ENCODE measurements at regions not wholly inside any gene's neighbourhood (a gene's known extent, or its start where the extent isn't known, plus 50 kb on each side); places are given as distances from the start of the nearest gene placed in this dataset.

GRCh38 chr4:27629532-27630225 lies 769.0 kb downstream of the STIM2 start:
- no CpG with 5 or more reads among the region's 7 CpGs for WGBS (ENCODE audit: extremely low coverage, insufficient coverage, low lambda C conversion rate)
- H3K79me1 ChIP-seq (ENCODE audit: low read length), result no peaks in the 10 kb centered on the region

DNA sequence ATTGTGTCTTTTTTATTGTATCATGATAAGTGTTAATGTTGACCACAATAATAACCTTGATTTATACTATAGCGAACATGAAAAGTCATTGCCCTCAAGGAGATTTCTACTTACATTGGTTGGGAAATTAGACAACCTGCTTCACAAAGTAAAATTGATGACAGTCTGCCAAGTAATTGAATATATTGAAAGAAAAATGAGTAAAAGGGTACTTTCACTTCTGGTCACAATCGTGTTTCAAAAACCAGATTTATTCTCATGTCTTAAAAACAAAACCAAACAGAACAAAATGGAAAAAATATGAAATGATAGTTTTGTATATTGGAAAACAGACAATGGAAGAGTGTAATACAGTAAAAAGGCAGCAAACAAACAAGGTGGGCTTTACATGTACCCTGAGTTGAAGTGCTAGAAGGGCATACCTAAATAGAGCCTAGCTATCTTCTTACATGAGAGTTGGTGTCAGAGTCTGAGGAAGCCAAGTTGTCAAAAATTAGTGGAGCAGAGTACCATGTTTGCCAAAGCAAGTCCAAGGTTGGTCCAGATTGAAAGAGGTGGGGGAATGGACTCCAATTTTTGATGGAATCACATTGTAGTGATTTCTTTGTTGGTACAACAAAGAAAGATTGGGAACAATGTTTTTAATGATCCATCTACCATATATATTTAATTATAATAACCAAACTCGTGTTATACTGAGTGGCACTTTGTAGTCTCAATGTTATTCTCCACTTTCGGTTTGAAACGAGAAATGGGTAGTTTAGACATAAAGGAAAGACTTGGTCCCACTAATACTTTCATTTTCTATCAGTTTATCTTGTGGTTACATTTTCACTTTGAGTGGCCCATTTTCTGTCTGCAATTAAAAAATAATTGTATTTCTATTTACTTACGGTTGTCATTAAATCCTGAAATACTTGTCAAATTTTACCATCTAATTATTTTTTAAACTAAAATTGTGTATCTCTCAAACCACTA lies 775.6 kb downstream of the STIM2 start:
- Histone ChIP-seq H3K56ac (ENCODE audit: low read length) (no peak overlapping the region), H2BK120ac (ENCODE audit: low read depth, low read length) (no peak overlapping the region), H2BK5ac (ENCODE audit: low read length) (no peak overlapping the region), H3K4me3 (ENCODE audit: low read length) (no peak overlapping the region), H3K79me2 (ENCODE audit: control insufficient read depth, insufficient read depth, low read length) (no peaks in the 10 kb centered on the region), H2AK5ac (ENCODE audit: low read length) (no peak overlapping the region), H3K4ac (ENCODE audit: low read depth, low read length) (no peak overlapping the region), H4K8ac (ENCODE audit: low read depth, low read length) (no peak overlapping the region), H3K27ac (ENCODE audit: low read depth, low read length) (no peak overlapping the region), H3K27me3 (ENCODE audit: insufficient read depth, low read length, poor library complexity) (no peaks in the 10 kb centered on the region), H4K5ac (ENCODE audit: low read length) (no peak overlapping the region), H3K4me1 (ENCODE audit: control insufficient read depth, low read depth, low read length) (no peaks in the 10 kb centered on the region), H3K79me1 (ENCODE audit: low read length) (no peaks in the 10 kb centered on the region), H3K36me3 (ENCODE audit: control insufficient read depth, insufficient read depth, low read length) (no peaks in the 10 kb centered on the region), H2BK15ac (replicated peaks; ENCODE audit: low read depth) (no peak overlapping the region), H3K18ac (ENCODE audit: low read length) (no peak overlapping the region), H3K23ac (ENCODE audit: low read length) (no peak overlapping the region), H3K4me2 (ENCODE audit: low read length) (no peak overlapping the region), H3K9ac (ENCODE audit: low read length) (no peak overlapping the region)
- 100% methylated on average over 1 of the region's 6 CpGs for WGBS (ENCODE audit: extremely low coverage, insufficient coverage, low lambda C conversion rate)
- DNase-seq, result no peak

More at GRCh38 chr4:27629532-27630225, 769.0 kb downstream of the STIM2 start:
- H3K23ac ChIP-seq (ENCODE audit: low read length), result no peak overlapping the region
- H3K79me2 ChIP-seq (ENCODE audit: control insufficient read depth, insufficient read depth, low read length), result no peaks in the 10 kb centered on the region
- H3K4me1 ChIP-seq (ENCODE audit: control insufficient read depth, low read depth, low read length), result no peaks in the 10 kb centered on the region
- no peak overlapping the region for H4K8ac ChIP-seq (ENCODE audit: low read depth, low read length)
- no peak for DNase-seq
- H2BK5ac ChIP-seq (ENCODE audit: low read length), result no peak overlapping the region
- no peak overlapping the region for H4K5ac ChIP-seq (ENCODE audit: low read length)
- no peak overlapping the region for H3K18ac ChIP-seq (ENCODE audit: low read length)
- H3K36me3 ChIP-seq (ENCODE audit: control insufficient read depth, insufficient read depth, low read length), result no peaks in the 10 kb centered on the region
- H3K4me2 ChIP-seq (ENCODE audit: low read length), result no peak overlapping the region
- H3K27ac ChIP-seq (ENCODE audit: low read depth, low read length), result no peak overlapping the region
- no peak overlapping the region for H3K4me3 ChIP-seq (ENCODE audit: low read length)
- H3K56ac ChIP-seq (ENCODE audit: low read length), result no peak overlapping the region
- H2BK15ac ChIP-seq (replicated peaks; ENCODE audit: low read depth), result no peak overlapping the region
- H3K27me3 ChIP-seq (ENCODE audit: insufficient read depth, low read length, poor library complexity), result no peaks in the 10 kb centered on the region
- no peak overlapping the region for H3K9ac ChIP-seq (ENCODE audit: low read length)
- no peak overlapping the region for H2BK120ac ChIP-seq (ENCODE audit: low read depth, low read length)
- no peak overlapping the region for H3K4ac ChIP-seq (ENCODE audit: low read depth, low read length)
- no peak overlapping the region for H2AK5ac ChIP-seq (ENCODE audit: low read length)

- Histone ChIP-seq H3K79me2 (ENCODE audit: control insufficient read depth, insufficient read depth, low read length) (no peaks in the 10 kb centered on the region), H3K9ac (ENCODE audit: low read length) (no peak overlapping the region), H4K8ac (ENCODE audit: low read depth, low read length) (no peak overlapping the region), H3K79me1 (ENCODE audit: low read length) (no peaks in the 10 kb centered on the region), H3K4me1 (ENCODE audit: control insufficient read depth, low read depth, low read length) (no peaks in the 10 kb centered on the region), H3K4me2 (ENCODE audit: low read length) (no peak overlapping the region), H2BK15ac (replicated peaks; ENCODE audit: low read depth) (no peak overlapping the region), H3K18ac (ENCODE audit: low read length) (no peak overlapping the region), H3K27ac (ENCODE audit: low read depth, low read length) (no peak overlapping the region), H2BK120ac (ENCODE audit: low read depth, low read length) (no peak overlapping the region), H2AK5ac (ENCODE audit: low read length) (no peak overlapping the region), H3K56ac (ENCODE audit: low read length) (no peak overlapping the region), H3K4me3 (ENCODE audit: low read length) (no peak overlapping the region), H3K36me3 (ENCODE audit: control insufficient read depth, insufficient read depth, low read length) (no peaks in the 10 kb centered on the region), H2BK5ac (ENCODE audit: low read length) (no peak overlapping the region), H3K4ac (ENCODE audit: low read depth, low read length) (no peak overlapping the region), H4K5ac (ENCODE audit: low read length) (no peak overlapping the region), H3K27me3 (ENCODE audit: insufficient read depth, low read length, poor library complexity) (no peaks in the 10 kb centered on the region), H3K23ac (ENCODE audit: low read length) (no peak overlapping the region)
- WGBS (ENCODE audit: extremely low coverage, insufficient coverage, low lambda C conversion rate), result no CpG with 5 or more reads among the region's 2 CpGs
- DNase-seq, result peak; percentile 89
These were observed 777.7 kb downstream of the STIM2 start for GRCh38 chr4:27638163-27638915.

GRCh38 chr4:27643101-27643500 lies 782.5 kb downstream of the STIM2 start:
- Histone ChIP-seq H3K79me2 (ENCODE audit: control insufficient read depth, insufficient read depth, low read length) (no peaks in the 10 kb centered on the region), H3K56ac (ENCODE audit: low read length) (no peak overlapping the region), H2AK5ac (ENCODE audit: low read length) (no peak overlapping the region), H3K27ac (ENCODE audit: low read depth, low read length) (no peak overlapping the region), H4K8ac (ENCODE audit: low read depth, low read length) (no peak overlapping the region), H2BK120ac (ENCODE audit: low read depth, low read length) (no peak overlapping the region), H3K4me3 (ENCODE audit: low read length) (no peak overlapping the region), H3K27me3 (ENCODE audit: insufficient read depth, low read length, poor library complexity) (no peaks in the 10 kb centered on the region), H3K4ac (ENCODE audit: low read depth, low read length) (no peak overlapping the region), H3K18ac (ENCODE audit: low read length) (no peak overlapping the region), H3K23ac (ENCODE audit: low read length) (no peak overlapping the region), H2BK5ac (ENCODE audit: low read length) (no peak overlapping the region), H3K9ac (ENCODE audit: low read length) (no peak overlapping the region), H3K79me1 (ENCODE audit: low read length) (no peaks in the 10 kb centered on the region), H2BK15ac (replicated peaks; ENCODE audit: low read depth) (no peak overlapping the region), H3K4me2 (ENCODE audit: low read length) (no peak overlapping the region), H4K5ac (ENCODE audit: low read length) (no peak overlapping the region), H3K36me3 (ENCODE audit: control insufficient read depth, insufficient read depth, low read length) (no peaks in the 10 kb centered on the region), H3K4me1 (ENCODE audit: control insufficient read depth, low read depth, low read length) (no peaks in the 10 kb centered on the region)
- DNase-seq, result no peak

DNA sequence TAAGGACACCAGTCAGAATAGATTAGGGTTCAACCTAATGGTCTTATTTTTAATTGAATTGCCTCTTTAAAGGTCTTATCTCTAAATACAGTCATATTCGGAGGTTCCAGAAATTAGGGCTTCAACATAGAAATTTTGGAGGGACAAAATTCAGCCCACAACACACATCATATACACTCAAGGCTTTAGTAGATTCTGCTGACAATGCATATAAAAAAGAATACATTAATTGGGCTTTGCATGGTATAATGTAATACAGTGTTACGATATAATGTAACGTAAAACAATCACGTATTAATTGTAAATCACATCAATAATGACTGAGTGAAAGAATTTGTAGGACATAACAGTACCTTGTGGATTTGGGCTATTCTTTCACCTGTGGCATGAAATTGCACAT lies 787.8 kb downstream of the STIM2 start:
- no peak overlapping the region for H3K23ac ChIP-seq (ENCODE audit: low read length)
- H3K27me3 ChIP-seq (ENCODE audit: insufficient read depth, low read length, poor library complexity), result no peaks in the 10 kb centered on the region
- H2BK120ac ChIP-seq (ENCODE audit: low read depth, low read length), result no peak overlapping the region
- H4K8ac ChIP-seq (ENCODE audit: low read depth, low read length), result no peak overlapping the region
- no peaks in the 10 kb centered on the region for H3K36me3 ChIP-seq (ENCODE audit: control insufficient read depth, insufficient read depth, low read length)
- no peak overlapping the region for H3K4me3 ChIP-seq (ENCODE audit: low read length)
- H3K18ac ChIP-seq (ENCODE audit: low read length), result no peak overlapping the region
- H3K79me2 ChIP-seq (ENCODE audit: control insufficient read depth, insufficient read depth, low read length), result no peaks in the 10 kb centered on the region
- no peak overlapping the region for H2BK15ac ChIP-seq (replicated peaks; ENCODE audit: low read depth)
- H3K4ac ChIP-seq (ENCODE audit: low read depth, low read length), result no peak overlapping the region
- no CpG with 5 or more reads among the region's 4 CpGs for WGBS (ENCODE audit: extremely low coverage, insufficient coverage, low lambda C conversion rate)
- H3K27ac ChIP-seq (ENCODE audit: low read depth, low read length), result no peak overlapping the region
- no peak for DNase-seq
- H4K5ac ChIP-seq (ENCODE audit: low read length), result no peak overlapping the region
- H3K56ac ChIP-seq (ENCODE audit: low read length), result no peak overlapping the region
- H3K79me1 ChIP-seq (ENCODE audit: low read length), result no peaks in the 10 kb centered on the region
- no peak overlapping the region for H2BK5ac ChIP-seq (ENCODE audit: low read length)
- no peak overlapping the region for H2AK5ac ChIP-seq (ENCODE audit: low read length)
- H3K9ac ChIP-seq (ENCODE audit: low read length), result no peak overlapping the region
- H3K4me2 ChIP-seq (ENCODE audit: low read length), result no peak overlapping the region
- H3K4me1 ChIP-seq (ENCODE audit: control insufficient read depth, low read depth, low read length), result no peaks in the 10 kb centered on the region

All from mesendoderm (in vitro differentiated cells).